ENCODE measurements at regions not wholly inside any gene's neighbourhood (a gene's known extent, or its start where the extent isn't known, plus 50 kb on each side); places are given as distances from the start of the nearest gene placed in this dataset.

DNA sequence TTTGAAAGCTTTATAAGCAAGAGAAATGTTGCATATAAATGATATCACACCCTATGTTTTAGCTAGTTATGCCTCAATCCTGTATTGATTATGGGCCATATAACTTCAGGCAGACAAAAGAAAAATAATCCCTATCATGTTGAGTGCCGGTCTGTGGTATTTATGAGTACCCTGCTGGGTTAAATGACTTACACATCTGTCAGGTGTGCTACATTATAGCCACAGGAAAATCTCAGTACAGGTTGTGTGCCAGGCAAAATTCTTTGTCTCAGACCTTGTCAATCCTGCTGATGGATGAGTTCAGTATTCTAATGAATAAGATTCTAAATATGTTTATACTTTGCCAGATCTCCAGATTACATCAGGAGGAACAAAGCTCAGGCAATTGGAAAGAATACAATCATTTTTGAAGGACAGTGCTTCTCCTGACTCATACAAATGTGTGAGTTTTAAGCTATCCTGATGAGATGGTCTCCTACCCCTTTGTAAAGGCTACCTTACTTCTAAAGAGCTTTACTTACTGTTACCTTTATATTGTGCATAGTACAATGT lies 109.8 kb upstream of the FOXG1 start:
- no peak for DNase-seq (ENCODE audit: low read depth)
- no peak overlapping the region for H3K4me3 ChIP-seq (ENCODE audit: low read depth, low read length)
- in situ Hi-C loops (cut with HindIII; ENCODE audit: low sequenced_read_pairs), result no loop called here
- TF ChIP-seq, protein P1, sequence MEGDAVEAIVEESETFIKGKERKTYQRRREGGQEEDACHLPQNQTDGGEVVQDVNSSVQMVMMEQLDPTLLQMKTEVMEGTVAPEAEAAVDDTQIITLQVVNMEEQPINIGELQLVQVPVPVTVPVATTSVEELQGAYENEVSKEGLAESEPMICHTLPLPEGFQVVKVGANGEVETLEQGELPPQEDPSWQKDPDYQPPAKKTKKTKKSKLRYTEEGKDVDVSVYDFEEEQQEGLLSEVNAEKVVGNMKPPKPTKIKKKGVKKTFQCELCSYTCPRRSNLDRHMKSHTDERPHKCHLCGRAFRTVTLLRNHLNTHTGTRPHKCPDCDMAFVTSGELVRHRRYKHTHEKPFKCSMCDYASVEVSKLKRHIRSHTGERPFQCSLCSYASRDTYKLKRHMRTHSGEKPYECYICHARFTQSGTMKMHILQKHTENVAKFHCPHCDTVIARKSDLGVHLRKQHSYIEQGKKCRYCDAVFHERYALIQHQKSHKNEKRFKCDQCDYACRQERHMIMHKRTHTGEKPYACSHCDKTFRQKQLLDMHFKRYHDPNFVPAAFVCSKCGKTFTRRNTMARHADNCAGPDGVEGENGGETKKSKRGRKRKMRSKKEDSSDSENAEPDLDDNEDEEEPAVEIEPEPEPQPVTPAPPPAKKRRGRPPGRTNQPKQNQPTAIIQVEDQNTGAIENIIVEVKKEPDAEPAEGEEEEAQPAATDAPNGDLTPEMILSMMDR (IDR thresholded peaks at IDR 0.05; ENCODE audit: low read depth, low read length, missing control alignments), result no peak

DNA sequence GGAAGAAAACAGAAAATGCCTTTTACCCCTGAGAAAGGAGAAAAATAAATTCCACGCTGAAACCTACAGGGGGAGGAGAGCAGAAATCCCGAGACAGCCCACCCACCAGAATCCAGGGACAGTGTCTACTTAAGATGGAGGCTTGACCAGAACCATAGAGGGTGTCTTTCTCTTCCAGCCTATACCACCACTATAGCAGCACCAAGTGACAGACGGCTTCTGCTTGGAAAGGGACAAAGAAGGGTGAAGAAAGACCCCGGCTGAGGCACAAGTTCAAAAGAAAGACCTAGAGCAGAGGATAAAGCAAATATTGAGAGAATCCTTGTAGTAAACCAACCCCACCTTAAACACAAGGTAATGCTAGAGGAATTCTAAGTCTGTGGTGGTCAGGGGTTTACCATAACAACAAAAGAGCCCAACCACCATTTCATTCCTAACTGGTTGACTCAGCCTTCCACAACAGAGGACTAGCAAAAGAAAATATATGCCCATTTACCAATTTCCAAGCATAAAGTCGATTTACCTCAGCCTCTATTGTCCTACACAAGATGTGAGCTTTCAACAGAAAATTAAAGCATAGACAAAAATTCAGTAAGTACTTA lies 105.3 kb upstream of the FOXG1 start:
- peak overlapping the region; percentile 3 for H3K4me3 ChIP-seq (ENCODE audit: low read depth, low read length)
- DNase-seq (ENCODE audit: low read depth), result peak; percentile 98
- in situ Hi-C loops (cut with HindIII; ENCODE audit: low sequenced_read_pairs), result no loop called here
- TF ChIP-seq, protein P1 (IDR thresholded peaks at IDR 0.05; ENCODE audit: low read depth, low read length, missing control alignments), result no peak

DNA sequence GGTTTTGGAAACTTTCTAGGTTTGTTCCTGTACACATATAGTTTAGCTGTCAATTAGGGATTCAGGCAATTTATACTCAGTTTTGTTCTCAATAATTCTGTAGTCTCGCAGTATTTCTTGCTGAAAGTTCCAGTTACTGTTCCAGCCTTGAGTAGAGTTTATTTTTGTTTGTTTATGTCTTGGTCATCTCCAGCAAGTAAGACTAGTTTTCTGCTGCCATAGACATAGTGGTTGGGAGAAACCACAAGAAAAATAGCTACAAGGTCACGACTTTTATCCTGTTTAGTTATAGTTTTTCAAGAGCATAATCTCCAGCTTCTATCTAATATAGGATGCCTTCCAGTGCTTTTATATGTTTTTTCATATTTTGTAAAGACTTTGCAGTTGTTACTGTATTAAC lies 99.6 kb upstream of the FOXG1 start:
- no peak overlapping the region for H3K4me3 ChIP-seq (ENCODE audit: low read depth, low read length)
- in situ Hi-C loops (cut with HindIII; ENCODE audit: low sequenced_read_pairs), result no loop called here
- TF ChIP-seq, protein P1 (IDR thresholded peaks at IDR 0.05; ENCODE audit: low read depth, low read length, missing control alignments), result no peak
- no peak for DNase-seq (ENCODE audit: low read depth)

DNA sequence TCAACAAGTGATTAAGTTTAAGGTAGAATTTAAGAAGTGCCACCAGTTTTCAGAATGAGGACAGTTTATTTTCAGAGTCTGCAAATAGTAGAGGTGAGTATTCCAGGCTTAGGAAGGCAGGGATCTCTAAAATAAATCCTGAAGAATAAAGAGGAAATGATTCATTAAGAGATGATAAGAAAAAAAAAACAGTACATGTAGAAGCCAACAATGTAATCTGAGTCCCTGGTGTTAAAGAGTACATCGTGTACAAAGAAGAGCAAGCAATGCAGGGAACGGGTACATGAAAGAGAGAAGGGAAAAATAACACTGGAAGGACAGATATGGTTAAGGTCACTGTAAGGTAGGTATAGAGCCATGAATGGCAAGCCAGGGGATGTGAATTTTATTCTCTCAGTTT lies 95.2 kb upstream of the FOXG1 start:
- DNase-seq (ENCODE audit: low read depth), result peak; percentile 37
- no peak overlapping the region for H3K4me3 ChIP-seq (ENCODE audit: low read depth, low read length)
- TF ChIP-seq, protein P1 (IDR thresholded peaks at IDR 0.05; ENCODE audit: low read depth, low read length, missing control alignments), result no peak
- in situ Hi-C loops (cut with HindIII; ENCODE audit: low sequenced_read_pairs), result no loop called here

DNA sequence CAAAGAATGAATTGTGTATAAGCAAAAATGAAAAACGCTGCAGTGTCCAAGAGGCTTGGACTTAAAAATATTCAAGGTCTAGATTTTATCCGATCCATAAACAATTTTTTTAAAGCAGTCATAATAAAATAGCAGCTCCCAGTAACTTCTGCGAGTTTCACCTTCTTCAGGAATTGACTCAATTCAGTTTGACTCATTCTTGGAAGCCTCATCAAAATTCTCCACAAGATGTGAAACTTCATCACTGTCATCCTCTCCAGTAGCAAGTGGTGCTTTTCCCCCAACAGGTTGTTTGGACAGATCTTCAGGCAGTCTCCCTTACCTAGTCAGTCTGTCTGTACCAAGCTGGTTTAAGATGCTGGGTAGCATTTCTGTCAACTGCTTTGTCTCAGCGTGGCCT lies 93.5 kb upstream of the FOXG1 start:
- TF ChIP-seq, protein P1 (IDR thresholded peaks at IDR 0.05; ENCODE audit: low read depth, low read length, missing control alignments), result no peak
- no peak for DNase-seq (ENCODE audit: low read depth)
- in situ Hi-C loops (cut with HindIII; ENCODE audit: low sequenced_read_pairs), result no loop called here
- H3K4me3 ChIP-seq (ENCODE audit: low read depth, low read length), result no peak overlapping the region

DNA sequence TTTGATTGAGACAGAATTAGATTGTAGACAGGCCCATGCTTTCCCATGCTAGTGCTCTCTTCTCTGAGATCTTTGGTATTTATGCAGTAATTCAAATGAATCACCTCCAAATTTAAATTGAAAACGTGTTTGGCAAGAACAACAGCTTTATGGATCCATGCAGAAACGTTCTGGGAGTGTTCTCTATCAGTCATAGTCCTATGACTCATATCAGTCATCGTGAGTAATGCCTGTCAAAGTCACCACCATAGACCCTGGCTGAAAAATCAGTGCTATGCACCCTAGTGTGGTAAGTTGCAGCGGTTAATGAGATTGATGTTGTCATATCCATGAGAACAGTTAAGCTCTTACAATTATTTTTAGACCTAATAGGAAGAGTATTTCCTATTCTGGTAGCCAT lies 90.1 kb upstream of the FOXG1 start:
- no peak for DNase-seq (ENCODE audit: low read depth)
- in situ Hi-C loops (cut with HindIII; ENCODE audit: low sequenced_read_pairs), result no loop called here
- no peak overlapping the region for H3K4me3 ChIP-seq (ENCODE audit: low read depth, low read length)
- TF ChIP-seq, protein P1 (IDR thresholded peaks at IDR 0.05; ENCODE audit: low read depth, low read length, missing control alignments), result no peak
